Ishikawa (cell line): ENCODE measurements at regions not wholly inside any gene's neighbourhood (a gene's known extent, or its start where the extent isn't known, plus 50 kb on each side); places are given as distances from the start of the nearest gene placed in this dataset.

Source experiments
- CEBPB ChIP-seq: IDR thresholded peaks from 2 replicates; pipeline ENCODE4 v1.6.1; 2012
- CREB1 ChIP-seq: IDR thresholded peaks from 2 replicates; pipeline ENCODE4 v1.6.1; 2012; ENCODE audit warnings: low read depth
- NFIC ChIP-seq: IDR thresholded peaks from 2 replicates; pipeline ENCODE4 v1.6.1; 2012
- RAD21 ChIP-seq: IDR thresholded peaks from 2 replicates; pipeline ENCODE4 v1.6.1; 2012; ENCODE audit warnings: low read depth
- TAF1 ChIP-seq: IDR thresholded peaks from 2 replicates; pipeline ENCODE4 v1.6.1; 2012; ENCODE audit warnings: low read depth, mild to moderate bottlenecking
- TEAD4 ChIP-seq: IDR thresholded peaks from 2 replicates; pipeline ENCODE4 v1.6.1; 2012
- YY1 ChIP-seq: IDR thresholded peaks from 2 replicates; pipeline ENCODE4 v1.6.1; 2012; ENCODE audit warnings: low read depth
- ZBTB7A ChIP-seq: IDR thresholded peaks from 2 replicates; pipeline ENCODE4 v1.6.1; 2012; ENCODE audit warnings: low read depth
- TF ChIP-seq, protein P1 (sequence below): IDR thresholded peaks from 2 replicates; pipeline ENCODE4 v1.6.1; 2012
- TF ChIP-seq, protein P2 (sequence below): IDR thresholded peaks from 2 replicates; pipeline ENCODE4 v1.6.1; 2012; ENCODE audit warnings: low read depth, mild to moderate bottlenecking

DNA sequence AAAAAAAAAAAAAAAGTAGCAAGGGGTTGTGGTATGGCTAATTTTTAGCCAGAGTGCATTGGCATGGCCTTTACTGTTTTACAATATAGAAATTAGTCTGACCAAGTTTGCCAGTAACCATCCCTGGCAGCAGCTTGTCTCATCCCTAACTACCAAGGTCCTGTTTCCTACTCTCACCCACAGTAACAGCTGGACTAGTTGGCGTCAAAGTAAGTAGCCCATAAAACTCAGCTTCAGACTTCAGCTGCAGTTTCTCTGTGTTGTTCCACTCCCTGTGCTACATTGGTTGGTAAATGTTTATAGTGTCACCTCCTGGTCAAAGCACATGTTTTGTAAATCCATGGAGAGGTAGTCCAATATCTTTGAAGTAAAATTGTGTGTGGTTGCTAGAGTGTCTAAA is 691.3 kb downstream of the ZPLD1 start:
- TF ChIP-seq ZBTB7A (no peak), RAD21 (peak; percentile 18; the same call in 1 of the 2 replicates), TAF1 (no peak), CREB1 (no peak), CEBPB (no peak), YY1 (no peak), NFIC (no peak), TEAD4 (no peak)
- TF ChIP-seq, protein P1, sequence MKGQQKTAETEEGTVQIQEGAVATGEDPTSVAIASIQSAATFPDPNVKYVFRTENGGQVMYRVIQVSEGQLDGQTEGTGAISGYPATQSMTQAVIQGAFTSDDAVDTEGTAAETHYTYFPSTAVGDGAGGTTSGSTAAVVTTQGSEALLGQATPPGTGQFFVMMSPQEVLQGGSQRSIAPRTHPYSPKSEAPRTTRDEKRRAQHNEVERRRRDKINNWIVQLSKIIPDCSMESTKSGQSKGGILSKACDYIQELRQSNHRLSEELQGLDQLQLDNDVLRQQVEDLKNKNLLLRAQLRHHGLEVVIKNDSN = no peak
- TF ChIP-seq, protein P2, sequence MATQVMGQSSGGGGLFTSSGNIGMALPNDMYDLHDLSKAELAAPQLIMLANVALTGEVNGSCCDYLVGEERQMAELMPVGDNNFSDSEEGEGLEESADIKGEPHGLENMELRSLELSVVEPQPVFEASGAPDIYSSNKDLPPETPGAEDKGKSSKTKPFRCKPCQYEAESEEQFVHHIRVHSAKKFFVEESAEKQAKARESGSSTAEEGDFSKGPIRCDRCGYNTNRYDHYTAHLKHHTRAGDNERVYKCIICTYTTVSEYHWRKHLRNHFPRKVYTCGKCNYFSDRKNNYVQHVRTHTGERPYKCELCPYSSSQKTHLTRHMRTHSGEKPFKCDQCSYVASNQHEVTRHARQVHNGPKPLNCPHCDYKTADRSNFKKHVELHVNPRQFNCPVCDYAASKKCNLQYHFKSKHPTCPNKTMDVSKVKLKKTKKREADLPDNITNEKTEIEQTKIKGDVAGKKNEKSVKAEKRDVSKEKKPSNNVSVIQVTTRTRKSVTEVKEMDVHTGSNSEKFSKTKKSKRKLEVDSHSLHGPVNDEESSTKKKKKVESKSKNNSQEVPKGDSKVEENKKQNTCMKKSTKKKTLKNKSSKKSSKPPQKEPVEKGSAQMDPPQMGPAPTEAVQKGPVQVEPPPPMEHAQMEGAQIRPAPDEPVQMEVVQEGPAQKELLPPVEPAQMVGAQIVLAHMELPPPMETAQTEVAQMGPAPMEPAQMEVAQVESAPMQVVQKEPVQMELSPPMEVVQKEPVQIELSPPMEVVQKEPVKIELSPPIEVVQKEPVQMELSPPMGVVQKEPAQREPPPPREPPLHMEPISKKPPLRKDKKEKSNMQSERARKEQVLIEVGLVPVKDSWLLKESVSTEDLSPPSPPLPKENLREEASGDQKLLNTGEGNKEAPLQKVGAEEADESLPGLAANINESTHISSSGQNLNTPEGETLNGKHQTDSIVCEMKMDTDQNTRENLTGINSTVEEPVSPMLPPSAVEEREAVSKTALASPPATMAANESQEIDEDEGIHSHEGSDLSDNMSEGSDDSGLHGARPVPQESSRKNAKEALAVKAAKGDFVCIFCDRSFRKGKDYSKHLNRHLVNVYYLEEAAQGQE = no peak
